RKO (cell line): ENCODE measurements at regions not wholly inside any gene's neighbourhood (a gene's known extent, or its start where the extent isn't known, plus 50 kb on each side); places are given as distances from the start of the nearest gene placed in this dataset.
A peak's percentile ranks its signal among the peaks of the same experiment; 100 is the strongest.

Experiments used
- DNase-seq: peaks from one replicate; pipeline ENCODE4 v3.0.0-alpha.2; 2016; ENCODE audit warnings: low spot score

DNA sequence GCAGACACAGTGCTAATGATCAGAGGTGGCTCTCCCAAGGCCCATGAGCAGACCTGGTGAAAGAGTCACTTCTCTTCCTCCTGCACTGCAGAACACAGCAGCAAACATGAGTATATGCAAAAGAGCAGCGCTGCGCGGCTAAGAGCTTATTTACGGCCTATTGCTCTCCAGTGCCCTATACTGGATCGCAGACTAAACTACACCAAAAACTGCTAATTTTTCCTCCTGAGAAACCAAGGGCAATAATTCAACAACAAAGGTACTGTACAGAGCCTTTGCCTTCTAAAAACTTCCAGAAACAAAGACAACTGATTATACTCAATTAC lies 702.5 kb downstream of the ARAP2 start:
- no peak for DNase-seq

DNA sequence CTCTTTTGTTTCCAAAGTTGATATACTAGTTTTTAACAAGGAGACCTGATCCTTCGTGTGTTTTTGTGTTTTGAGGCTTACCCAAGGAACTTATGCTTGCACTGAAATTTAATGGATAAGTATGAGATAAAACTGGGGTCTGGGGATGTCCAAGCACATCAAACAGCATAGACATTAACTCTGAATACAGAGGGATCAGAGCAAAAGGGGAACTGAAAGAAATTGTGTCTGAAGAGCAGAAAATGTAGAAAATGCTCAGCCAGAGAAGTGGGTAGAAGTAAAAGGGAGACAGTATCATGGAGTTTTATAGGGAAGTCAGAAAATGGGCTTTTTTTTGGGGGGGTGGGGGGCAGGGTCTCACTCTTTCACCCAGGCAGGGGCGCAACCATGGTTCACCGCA lies 695.4 kb downstream of the ARAP2 start:
- no peak for DNase-seq

DNA sequence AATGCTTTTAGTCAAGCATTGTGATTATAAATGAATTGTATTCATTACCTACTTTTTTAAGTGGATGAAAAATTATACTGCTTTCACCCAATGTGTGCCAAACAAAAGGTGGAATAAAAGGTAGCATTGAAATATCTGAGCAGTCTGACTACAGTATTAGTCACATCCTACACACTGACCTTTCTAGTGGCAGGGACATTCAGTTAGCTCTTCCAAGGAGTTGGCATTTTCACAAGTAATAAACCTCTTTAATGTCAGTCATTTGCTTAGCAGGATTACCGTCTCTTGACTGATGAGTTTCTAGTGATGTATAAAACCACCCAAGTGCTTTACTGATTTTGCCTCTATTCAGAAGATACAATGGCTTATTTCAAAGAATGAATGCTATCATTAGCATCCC lies 687.9 kb downstream of the ARAP2 start:
- peak; percentile 37 for DNase-seq

DNA sequence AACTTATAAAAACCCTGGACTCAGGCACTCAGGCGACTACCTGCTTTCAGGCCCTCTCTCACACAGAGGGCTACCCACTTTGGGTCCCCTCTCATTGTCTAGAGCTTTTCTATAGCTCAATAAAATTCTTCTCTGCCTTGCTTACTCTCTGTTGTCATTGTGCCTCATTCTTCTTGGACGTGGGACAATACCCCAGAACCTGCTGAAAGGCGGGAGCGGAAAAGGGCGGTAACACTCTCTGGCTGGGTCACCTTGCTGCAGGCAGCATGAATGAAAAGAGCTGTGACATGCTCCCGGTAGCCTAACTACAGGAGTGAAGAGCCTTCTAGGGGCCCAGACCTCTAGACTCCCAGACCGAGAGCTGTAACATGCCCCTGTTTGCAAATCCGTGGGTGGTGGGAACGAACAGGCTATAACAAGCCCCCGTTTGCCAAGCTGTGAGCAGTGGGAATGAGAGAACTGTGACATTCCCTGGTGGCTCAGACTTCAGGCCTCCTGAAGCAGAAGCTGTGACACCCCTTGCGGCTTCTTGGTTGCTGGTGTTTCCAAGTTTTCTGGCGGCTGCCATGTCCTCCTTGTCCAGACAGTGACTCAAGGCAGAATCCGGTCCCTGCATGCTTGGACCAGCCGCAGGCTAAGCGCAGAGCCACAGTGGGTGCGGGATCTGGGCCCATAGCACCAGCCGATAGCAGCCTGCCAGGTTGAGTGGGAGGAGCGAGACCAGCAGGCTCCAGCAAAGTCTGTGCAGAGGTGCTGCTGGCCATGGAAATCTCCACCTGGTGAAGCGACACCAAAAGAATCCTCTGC lies 684.6 kb downstream of the ARAP2 start:
- DNase-seq: peak; percentile 19

DNA sequence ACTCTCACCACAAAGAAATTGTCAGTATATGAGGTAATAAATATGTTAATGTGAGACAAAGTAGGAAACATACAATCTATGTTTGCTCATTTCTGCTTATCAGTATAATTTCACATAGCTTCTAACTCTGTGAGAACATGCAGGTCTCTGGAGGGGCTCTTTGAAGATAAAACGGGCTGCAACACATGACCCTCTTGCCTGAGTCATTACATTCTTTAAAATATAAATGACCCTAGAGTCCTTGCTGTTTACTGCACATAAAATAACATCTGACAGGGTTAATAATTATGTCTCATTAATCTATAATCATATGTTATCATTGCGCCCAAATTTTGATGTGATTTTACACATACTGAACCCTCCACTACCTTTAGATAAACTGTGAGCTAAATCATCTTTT lies 681.5 kb downstream of the ARAP2 start:
- DNase-seq: no peak

DNA sequence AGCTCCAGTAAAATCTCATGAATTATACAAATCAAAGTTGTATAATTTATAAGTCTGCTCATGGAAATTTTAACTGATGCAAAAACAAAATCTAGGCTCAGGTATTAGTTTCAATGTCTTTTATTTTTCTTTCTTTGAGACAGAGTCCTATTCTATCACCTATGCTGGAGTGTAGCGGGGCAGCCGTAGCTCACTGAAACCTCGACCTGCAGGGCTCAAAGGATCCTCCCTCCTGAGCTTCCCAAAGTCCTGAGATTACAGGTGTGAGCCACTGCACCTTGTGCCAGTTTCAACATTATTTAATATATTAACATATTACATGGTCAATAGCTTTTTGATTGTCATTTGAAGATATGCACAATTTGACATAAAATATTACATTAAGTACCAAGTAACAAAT lies 678.7 kb downstream of the ARAP2 start:
- no peak for DNase-seq

DNA sequence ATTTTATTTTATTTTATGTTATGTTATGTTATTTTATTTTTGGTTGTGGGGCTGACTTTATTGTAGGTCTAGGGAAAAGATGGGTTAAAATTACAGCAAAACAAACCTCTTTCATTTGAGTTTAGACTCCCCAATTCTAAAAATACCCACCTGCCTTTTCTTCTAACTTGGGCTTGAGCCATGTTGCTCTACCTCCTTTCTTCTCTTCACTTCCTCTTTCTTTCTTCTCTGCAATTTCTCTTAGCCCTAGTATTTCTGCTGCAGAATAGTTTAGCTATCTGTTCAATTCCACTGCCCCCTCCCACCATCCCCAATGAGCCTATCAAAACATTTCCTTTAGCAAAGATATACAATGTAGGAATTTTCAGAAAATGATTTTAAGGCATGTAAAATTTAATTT lies 653.3 kb downstream of the ARAP2 start:
- no peak for DNase-seq

DNA sequence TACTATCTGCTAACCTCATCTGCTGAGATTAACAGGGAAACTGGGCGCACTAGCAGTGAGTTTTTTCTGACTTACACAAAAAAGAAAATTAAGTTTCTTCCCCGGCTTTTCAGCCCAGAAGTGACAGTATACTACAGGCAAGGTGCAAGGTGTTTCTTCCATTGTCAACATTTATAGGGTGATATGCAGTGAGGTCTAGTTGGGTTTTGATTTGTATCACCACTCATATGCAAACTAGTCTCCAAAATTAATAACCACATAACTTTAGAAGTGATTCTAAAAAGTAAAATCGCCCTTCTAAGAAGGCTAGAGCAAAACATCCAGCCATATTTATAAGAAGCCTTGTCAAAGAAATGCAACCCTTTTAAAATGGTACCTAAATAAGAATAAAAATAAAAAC lies 640.1 kb downstream of the ARAP2 start:
- no peak for DNase-seq

DNA sequence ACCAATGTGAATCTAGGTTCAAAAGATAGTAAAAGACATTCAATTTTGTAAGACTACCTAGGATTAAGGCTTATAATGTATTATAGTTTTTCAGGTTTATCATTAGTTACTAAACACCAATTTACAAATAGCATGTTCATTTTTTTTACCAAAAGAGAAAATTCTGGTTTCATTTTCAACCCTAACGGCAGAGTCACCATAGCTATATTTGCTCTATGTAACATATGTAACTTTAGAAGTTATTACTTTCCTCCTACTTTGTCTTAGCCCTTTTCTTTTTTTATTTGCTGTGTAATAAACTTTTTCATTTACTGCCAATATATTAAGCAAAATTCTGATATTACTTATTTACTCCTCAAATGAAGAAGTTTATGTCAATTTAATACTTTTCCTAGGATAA lies 639.6 kb downstream of the ARAP2 start:
- no peak for DNase-seq

DNA sequence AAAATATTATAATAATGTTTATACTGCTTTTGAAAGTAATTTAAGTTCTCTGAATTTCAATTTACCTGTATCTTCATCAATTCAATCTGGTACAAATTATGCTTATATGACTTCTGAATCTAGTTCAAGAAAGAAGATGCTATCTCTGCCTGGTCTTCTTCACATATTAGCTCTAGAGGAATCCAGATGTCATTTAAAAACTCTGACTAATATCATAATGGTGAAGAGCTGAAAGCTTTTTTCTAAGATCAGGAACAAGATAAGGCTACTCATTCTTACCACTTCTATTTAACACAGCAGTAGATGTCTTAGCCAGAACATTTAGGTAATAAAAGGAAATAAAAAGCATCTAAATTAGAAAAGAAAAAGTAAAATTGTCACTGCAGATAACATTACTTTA lies 636.1 kb downstream of the ARAP2 start:
- no peak for DNase-seq

DNA sequence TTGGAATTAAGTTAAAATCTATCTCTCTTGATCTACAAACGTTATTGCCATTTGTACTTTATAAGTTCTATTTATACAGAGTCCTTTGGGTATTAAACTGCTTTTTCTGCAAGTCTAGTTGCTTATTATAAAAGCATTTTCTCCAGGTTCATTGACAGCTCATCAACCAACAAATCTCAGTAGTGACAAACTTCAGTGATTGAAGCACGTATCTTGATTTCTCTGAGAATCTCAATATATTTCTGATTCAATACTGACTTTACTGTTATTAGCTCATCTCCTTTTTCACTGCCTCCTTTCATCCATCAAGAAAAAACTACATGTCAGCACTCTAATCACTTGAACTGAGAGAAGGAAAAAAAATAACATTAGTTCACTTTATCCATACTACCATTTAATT lies 630.2 kb downstream of the ARAP2 start:
- no peak for DNase-seq

DNA sequence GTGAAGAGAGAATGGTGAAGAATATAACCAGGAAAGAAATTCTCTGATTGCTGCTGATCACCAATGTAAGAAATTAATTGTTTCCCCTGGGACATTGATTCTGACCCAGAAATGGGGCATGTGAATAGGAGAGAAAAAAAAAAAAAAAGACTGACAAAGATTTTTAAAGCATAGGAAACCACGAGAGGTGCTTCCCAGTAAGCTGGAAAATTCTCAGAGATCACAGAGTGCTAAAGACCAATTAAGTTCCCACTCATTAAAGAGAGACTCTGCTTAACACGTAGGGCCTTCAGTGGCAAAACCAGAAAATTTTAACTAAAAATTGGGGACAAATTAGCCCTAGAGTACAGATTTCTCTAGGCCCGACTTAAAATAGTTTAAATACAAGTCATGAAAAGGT lies 604.4 kb downstream of the ARAP2 start:
- DNase-seq: no peak

DNA sequence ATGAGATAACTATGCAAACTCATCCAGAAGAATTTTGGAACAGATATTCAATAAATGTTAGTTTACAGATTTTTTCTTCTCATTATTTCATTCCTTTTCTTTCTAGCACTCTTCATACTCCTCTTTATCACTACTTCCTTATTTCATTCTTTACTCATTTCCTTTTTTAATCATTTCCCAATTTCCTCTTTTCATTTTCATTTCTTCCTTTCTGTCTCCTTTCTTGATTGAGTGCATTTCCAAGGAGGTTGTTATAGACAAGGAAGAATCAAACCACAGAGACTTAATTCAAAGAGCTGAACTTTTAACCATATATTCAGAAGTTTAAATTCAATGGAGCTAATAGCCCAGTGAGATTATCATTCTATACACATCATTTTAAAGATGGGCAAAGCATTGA lies 600.7 kb downstream of the ARAP2 start:
- DNase-seq: no peak

DNA sequence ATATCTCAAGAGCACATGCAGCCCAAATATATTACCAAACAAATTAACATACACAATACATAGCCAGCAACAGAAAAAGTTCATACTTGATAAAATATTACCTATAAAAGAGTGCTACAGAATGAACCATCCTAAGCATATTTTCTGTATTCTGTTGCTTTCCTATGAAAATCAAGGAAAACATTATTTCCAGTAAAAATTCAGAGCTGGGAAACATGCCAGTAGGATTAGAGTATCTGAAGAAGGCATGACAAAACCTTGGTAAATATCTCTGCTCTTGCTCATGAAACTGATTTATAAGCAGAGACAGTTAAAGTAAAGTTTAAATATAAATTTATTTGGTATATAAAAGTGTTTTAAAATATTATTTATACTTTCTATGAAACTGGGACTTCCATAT lies 599.7 kb downstream of the ARAP2 start:
- no peak for DNase-seq

DNA sequence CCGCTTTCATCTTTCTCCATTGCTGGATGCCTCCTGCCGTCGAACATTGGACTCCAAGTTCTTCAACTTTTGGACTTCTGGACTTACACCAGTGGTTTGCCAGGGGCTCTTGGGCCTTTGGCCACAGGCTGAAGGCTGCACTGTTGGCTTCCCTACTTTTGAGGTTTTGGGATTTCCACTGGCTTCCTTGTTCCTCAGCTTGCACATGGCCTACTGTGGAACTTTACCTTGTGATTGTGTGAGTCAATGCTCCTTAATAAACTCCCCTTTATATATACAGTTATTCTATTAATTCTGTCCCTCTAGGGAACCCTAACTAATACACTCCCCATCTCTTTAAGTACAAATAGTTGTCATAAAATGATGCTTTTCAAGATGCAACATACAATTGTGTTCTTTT lies 595.3 kb downstream of the ARAP2 start:
- DNase-seq: no peak

DNA sequence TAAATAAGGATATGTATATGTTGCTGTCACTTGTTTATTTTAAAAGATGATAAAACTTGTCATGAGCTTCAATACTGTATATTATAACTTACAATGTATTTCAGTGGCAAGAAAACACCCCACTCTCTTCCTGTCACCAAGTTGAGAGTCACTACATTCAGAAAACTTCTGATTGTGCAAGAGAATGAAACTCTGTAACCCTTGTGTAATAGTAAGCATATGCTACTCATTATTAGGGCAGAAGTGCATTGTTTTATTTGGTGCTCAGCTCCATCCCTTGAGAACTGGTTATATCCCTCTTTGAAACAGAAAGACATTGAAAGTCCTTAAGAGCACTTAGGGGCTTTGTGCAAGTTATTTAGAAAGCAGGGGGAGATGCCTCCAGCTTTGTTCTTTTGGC lies 594.5 kb downstream of the ARAP2 start:
- no peak for DNase-seq

DNA sequence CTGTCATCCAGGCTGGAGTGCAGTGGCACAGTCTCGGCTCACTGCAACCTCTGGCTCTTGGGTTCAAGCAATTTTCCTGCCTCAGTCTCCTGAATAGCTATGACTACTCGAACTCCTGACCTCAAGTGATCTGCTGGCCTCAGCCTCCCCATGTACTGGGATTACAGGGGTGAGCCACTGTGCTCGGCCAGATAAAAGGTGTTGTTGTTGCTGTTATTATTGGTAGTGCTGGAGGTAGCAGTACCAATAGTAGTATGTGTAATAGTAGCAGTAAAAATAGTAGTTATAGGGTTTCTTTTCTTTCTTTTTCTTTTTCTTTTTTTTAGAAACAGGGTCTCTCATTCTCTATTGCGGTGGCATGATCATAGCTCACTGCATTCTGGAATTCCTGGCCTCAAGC lies 592.1 kb downstream of the ARAP2 start:
- no peak for DNase-seq

DNA sequence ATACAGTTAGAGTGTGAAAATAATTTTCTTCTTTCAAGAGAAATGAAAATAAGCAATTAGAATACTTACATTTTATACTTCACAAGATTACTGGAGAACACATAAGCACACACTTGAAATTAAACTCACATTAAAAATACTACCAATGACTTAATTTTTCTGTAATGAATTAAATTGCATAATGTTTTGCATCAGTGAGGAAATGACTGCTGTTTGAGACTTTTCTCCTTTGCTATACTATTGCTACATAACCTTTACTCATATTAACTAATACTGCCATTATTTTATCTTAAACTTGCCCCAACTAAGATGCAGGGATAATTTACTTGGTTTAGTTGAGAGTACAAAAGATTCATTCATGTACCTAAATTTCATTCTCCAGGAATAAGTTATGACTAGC lies 590.9 kb downstream of the ARAP2 start:
- no peak for DNase-seq

DNA sequence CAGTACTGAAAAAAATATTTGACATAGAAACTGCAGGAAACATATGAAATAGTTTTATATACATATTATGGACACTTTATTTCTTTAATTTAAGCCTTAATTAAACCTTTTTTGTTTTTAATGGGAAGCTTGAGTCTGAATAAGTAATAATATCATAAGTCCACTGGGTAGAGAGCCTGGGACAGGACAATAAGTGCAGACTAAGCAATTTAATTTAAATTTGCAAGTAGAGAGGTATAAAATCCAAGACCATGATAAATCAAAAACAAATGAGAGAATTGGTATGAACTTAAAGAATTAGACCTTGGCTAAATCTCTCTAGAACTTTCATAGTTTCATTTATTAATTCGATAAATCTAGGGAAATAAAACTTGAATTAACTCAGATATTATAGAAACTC lies 571.2 kb downstream of the ARAP2 start:
- DNase-seq: no peak

DNA sequence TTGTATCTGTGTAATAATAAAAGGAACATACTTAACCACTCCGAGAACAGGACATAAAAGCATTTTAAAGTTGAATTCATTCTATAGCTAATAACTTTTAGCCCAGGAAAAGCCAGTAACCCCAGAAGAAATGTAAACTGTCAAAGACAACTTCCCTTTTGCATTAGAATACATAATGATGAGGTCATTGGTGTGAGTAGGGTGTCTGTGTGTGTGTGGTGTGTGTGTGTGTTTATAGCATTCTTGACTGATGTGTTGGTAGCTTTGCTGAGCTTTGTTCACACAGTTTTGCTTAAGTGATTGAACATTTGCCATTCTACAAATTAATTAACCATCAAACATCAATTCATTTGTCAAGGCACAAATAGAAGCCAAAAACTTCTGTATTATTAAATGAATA lies 559.6 kb downstream of the ARAP2 start:
- peak; percentile 56 for DNase-seq

DNA sequence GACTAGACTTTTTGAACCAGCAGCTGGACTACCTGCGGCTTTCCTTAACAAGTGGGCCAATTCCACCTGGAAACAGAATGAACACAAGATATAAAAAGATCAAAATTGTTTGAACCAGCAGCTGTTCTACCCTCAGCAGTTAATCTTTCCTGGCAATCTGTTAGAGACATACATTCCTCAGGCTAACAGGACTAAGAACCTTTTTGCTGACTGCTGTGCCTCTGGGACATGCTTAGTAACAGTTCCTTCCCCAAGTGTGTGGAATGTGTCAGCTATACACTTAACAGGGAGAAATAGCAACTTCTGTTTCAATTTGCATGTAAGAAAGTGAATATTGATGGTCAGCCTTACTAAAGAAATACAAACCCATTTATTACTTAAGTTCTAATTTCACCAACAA lies 554.4 kb downstream of the ARAP2 start:
- no peak for DNase-seq

DNA sequence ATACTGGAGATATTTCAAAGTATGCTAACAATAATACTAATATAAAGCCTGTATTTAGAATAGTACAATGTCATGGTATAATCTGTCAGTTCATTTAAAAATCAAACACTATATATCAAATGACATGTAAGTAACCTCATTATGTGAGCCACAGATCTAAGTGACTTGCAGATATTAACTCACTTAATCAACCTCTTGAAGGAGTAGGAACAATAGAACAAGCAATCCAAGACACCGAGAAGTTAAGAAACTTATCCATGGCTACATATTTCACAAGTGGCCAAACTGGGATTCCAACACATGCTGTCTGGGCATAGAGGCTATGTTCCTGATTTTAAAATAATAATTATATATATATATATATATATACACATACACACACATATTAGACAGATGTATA lies 554.0 kb downstream of the ARAP2 start:
- no peak for DNase-seq

DNA sequence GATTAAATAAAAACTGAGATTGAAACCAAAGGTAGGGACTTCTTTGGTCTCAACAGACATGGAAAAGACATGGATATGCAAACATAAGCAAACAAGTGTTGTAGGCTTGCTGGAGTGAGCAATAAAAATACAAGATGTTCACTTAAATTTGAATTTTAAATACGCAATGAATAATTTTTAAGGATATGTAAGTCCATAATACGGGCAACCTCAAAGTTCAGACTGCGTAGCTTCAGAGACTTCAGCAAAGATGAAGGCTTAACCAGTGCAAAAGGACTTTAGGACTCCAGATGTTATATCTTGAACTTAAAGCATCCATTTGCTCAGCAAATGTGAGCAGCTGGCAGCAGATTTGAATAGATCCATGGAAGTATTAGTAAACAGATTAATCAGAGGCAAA lies 549.3 kb downstream of the ARAP2 start:
- DNase-seq: no peak

DNA sequence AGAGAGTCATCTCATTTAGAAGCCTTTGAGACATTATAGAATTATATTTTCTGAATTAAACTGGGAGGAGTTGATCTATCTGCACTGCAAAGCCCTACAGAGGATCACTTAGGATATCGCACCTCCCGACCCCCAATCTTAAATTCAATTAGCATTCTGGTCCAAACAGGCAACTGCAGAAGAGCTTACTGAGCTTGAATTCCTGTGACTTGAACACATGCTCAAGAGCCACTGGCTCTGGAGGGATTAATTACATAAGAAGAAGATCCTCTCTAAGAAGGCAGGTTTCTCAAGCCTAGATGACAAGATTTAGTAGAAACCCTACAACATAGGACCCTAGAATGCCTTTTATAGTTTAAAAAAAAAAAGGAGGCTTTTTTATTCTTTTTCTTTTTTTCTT lies 548.9 kb downstream of the ARAP2 start:
- DNase-seq: no peak

DNA sequence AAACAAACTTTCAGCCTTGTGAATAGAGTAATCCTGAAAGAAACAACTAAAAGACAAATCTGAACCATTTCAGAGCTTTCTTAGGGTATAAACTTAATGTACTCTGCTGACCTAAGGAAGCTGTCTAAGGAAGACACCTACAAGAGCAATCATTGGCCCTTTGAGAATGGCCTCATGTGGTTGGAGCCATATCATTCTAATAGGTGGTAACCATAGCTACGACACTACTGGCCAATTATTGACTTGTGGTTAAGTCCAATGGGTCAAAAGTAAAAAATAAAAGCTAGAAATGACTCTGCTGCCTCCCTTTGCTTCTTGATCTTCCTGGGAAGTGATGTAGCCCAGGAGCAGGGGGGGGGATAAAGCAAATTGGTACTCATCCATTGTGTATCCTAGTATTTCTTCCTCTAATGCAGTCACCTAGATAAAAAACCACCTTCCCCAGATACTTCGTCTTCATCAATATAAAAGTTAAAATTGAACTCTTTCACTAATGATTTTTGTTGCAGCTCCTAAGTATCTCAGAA lies 547.0 kb downstream of the ARAP2 start:
- DNase-seq: no peak
